VCaP (cell line): ENCODE measurements at regions not wholly inside any gene's neighbourhood (a gene's known extent, or its start where the extent isn't known, plus 50 kb on each side); places are given as distances from the start of the nearest gene placed in this dataset.

Experiments
- H3K27ac ChIP-seq: fragments of 450-650 bp; 2 replicates; pipeline ENCODE4 v1.5.1; 2017
- TF ChIP-seq, protein P1 (sequence below): fragments of 450-650 bp; conservative IDR thresholded peaks from 2 replicates; pipeline ENCODE4 v1.5.1; 2017; ENCODE audit warnings: mild to moderate bottlenecking, moderate library complexity

DNA sequence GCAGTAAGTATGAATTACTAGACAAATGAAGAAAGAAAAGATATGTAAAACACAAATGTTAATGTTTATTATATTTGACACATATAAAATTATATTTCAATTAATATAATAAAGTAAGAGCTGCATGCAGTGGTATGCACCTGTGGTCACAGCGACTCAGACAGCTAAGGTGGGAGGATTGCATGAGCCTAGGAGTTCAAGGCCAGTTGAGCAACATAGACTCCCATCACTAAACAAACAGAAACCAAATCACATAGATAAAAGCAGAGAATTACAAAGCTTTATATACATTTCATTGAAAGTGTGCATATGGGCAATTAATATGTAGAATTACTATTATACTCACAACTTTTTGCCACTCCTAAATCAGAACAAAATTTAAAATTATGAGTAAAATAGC lies 70.0 kb upstream of the HTATIP2 start:
- TF ChIP-seq, protein P1, sequence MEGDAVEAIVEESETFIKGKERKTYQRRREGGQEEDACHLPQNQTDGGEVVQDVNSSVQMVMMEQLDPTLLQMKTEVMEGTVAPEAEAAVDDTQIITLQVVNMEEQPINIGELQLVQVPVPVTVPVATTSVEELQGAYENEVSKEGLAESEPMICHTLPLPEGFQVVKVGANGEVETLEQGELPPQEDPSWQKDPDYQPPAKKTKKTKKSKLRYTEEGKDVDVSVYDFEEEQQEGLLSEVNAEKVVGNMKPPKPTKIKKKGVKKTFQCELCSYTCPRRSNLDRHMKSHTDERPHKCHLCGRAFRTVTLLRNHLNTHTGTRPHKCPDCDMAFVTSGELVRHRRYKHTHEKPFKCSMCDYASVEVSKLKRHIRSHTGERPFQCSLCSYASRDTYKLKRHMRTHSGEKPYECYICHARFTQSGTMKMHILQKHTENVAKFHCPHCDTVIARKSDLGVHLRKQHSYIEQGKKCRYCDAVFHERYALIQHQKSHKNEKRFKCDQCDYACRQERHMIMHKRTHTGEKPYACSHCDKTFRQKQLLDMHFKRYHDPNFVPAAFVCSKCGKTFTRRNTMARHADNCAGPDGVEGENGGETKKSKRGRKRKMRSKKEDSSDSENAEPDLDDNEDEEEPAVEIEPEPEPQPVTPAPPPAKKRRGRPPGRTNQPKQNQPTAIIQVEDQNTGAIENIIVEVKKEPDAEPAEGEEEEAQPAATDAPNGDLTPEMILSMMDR: no peak
- H3K27ac ChIP-seq: no peak overlapping the region

DNA sequence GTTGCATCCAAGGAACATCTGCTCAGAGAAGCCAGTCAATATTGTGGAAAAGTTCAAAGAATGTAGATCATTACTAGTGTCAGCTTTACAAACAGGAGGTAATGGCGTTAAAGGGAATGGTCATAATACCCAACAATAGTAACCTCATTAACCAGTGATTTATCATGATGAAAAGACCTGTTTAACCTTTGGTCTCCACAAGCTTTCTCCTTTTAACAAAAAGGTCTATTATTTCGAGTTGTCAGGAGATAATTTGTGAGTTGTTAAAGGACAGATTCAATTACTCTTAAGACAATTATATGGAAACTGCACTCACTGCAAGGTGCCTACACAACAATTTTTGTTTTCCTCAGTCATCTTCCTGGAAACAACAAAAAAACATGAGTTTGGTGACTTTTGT lies 73.8 kb upstream of the HTATIP2 start:
- TF ChIP-seq, protein P1: no peak
- H3K27ac ChIP-seq: no peak overlapping the region

DNA sequence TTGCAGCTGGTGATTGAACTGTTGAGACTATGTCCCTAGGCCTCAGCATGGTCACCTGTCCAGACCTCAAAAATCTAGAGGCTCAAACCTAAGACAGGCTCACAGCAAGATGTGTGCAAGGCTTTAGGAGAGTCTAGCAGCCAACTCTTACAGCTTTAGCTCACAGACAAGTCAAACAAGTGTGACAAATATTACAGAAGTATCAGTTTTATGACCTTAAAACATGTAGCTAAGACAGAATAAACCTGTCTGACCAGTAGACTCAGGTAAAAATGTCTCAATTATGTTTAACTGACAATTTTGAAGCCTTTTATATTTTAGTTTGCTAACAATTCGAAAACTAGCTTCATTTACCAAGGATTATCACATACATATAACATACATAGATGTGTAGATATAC lies 80.0 kb upstream of the HTATIP2 start:
- TF ChIP-seq, protein P1: no peak
- H3K27ac ChIP-seq: no peak overlapping the region

DNA sequence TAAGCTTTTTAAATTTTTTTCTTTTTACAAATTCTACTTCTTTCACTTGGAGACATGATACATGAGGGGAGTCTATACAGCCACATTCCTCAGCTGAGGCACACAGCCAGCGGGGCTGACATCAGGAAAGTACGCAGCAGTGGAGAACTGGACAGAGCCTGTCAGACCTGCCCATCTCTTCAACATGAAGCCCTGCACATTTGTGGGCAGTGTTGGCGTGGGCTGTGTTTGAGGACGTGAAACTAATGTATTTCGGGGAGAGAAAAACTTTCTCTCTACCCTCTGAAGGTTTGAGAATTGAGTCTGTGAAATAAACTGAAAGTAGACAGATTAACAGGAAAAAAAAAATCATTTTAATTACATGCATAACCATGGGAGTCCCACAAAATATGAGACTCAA lies 84.8 kb upstream of the HTATIP2 start:
- TF ChIP-seq, protein P1: no peak
- H3K27ac ChIP-seq: no peak overlapping the region

DNA sequence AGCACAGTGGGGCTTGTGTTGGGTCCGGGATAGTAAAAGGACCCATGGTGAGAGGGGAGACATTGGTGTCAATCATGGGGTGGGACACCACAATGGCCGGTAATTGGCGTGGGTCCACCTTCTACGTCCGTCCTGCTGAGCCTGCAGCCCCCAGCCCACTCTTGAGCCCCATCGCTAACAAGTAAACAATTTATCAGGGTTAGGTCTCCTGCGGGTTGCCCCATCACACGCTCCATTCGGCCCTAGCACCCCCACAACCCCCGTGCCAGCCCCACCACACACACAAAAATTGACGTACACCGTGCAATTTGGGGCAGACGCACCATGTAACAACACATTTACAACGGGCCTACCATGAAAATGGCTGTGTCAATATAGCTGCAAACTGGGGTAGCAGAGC lies 86.5 kb upstream of the HTATIP2 start:
- TF ChIP-seq, protein P1: no peak

DNA sequence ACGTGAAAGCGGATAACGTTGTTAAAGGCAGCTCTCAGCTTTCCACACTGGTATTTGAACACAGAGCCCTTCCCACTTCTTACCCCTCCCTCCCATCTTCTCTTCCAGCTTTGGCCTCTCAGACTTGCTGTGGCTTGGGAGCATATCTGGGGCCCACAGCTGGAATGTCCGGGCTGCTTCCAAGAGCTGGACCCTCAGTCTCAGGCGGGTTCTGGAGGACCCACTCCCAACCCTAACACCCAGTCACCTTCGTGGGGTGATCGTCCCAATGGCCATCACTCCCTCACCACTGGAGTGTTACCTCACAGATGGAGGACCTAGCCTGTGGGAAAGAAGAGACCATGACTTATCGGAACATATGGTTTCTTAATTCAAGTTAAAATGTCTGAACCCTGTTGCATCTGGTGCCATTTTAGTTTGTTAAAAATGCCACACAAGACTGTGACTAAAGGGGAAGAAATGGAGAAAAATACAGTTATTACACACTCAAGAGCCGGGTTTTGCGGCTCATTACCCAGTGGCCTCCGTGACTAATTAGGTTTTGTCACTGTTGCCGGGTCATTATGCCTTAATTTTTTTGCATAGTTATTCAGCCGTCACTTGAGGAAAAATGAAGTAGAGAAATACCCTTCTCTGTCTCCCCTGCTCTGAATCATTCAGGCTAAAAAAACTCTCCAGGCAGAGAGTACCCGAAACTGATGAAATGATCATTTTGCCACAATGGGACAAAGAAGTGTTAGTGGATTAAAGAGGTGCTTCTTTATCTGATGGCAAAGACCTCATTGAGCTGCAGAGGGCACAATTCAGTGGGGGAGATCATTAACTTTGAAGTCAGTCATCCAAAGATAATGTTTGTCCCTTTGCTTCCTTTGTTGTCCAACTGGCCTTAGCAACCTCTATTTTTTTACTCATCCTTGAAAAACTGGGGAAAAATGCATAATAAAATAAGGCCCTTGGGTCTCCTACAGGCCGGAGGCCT lies 87.2 kb upstream of the HTATIP2 start:
- no peak overlapping the region for H3K27ac ChIP-seq
- TF ChIP-seq, protein P1: no peak

More for the DNA sequence above, 86.5 kb upstream of the HTATIP2 start:
- H3K27ac ChIP-seq: no peak overlapping the region

DNA sequence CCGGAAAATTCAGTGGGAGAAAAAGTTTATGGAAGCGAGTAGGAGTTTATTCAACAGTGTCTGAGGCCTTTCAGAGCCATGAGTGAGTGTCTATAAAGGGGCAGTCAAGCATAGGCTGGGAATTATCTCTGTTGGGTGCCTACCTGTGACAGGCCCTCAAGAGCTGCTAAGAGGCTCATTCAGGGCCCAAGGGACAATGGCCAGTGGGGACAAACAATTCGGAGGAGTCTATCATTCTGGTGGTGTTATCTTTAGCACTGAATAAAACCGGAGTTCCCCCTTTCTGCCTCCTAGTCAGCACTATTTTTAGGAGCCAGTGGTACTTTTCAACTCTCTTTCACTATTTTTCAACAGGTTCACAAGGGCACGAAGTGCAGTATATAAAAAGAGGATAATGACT lies 89.5 kb upstream of the HTATIP2 start:
- TF ChIP-seq, protein P1: no peak

More for the DNA sequence above, 89.5 kb upstream of the HTATIP2 start:
- no peak overlapping the region for H3K27ac ChIP-seq
